ENCODE measurements at regions not wholly inside any gene's neighbourhood (a gene's known extent, or its start where the extent isn't known, plus 50 kb on each side); places are given as distances from the start of the nearest gene placed in this dataset.

GRCh38 chr2:47315475-47315874, 53.6 kb upstream of the EPCAM start:
- no peak for DNase-seq

- DNase-seq, result no peak
Measured at GRCh38 chr2:47313728-47314127, 55.4 kb upstream of the EPCAM start.

- DNase-seq, result no peak
Measured at GRCh38 chr2:47313141-47313691, 55.9 kb upstream of the EPCAM start.

- DNase-seq, result no peak
Measured at GRCh38 chr2:47312491-47312850, 56.6 kb upstream of the EPCAM start.

- DNase-seq, result no peak
Measured at GRCh38 chr2:47311764-47312490, 57.2 kb upstream of the EPCAM start.

- no peak for DNase-seq
Measured at GRCh38 chr2:47310801-47311560, 58.1 kb upstream of the EPCAM start.

GRCh38 chr2:47309952-47310800, 58.9 kb upstream of the EPCAM start:
- DNase-seq, result no peak

GRCh38 chr2:47309472-47309951, 59.6 kb upstream of the EPCAM start:
- no peak for DNase-seq

- DNase-seq, result no peak
Measured at GRCh38 chr2:47307066-47307465, 62.0 kb upstream of the EPCAM start.

- DNase-seq, result no peak
Measured at GRCh38 chr2:47304654-47305053, 64.5 kb upstream of the EPCAM start.

- DNase-seq, result no peak
Measured at GRCh38 chr2:47303341-47304148, 65.6 kb upstream of the EPCAM start.

- DNase-seq, result no peak
Measured at GRCh38 chr2:47302308-47302707, 66.8 kb upstream of the EPCAM start.

- no peak for DNase-seq
Measured at GRCh38 chr2:47301731-47302130, 67.4 kb upstream of the EPCAM start.

GRCh38 chr2:47301277-47301618, 67.9 kb upstream of the EPCAM start:
- no peak for DNase-seq

- no peak for DNase-seq
Measured at GRCh38 chr2:47300609-47301276, 68.4 kb upstream of the EPCAM start.

- DNase-seq, result no peak
Measured at GRCh38 chr2:47300081-47300480, 69.0 kb upstream of the EPCAM start.

- no peak for DNase-seq
Measured at GRCh38 chr2:47299555-47299954, 69.6 kb upstream of the EPCAM start.

- no peak for DNase-seq
Measured at GRCh38 chr2:47298771-47299170, 70.3 kb upstream of the EPCAM start.

GRCh38 chr2:47297767-47298425, 71.2 kb upstream of the EPCAM start:
- no peak for DNase-seq

GRCh38 chr2:47295981-47296635, 73.0 kb upstream of the EPCAM start:
- no peak for DNase-seq
